ENCODE measurements at regions not wholly inside any gene's neighbourhood (a gene's known extent, or its start where the extent isn't known, plus 50 kb on each side); places are given as distances from the start of the nearest gene placed in this dataset.

- Mint-ChIP-seq H3K36me3 (ENCODE audit: low read depth) (no peaks in the 10 kb centered on the region), H3K4me3 (no peak overlapping the region), H3K9me3 (peaks cover 3% of the 10 kb centered on the region), H3K27me3 (ENCODE audit: low read depth) (peaks cover 10% of the 10 kb centered on the region), H3K4me1 (no peaks in the 10 kb centered on the region), H3K27ac (ENCODE audit: unreplicated experiment) (no peak overlapping the region)
- no peak for TF ChIP-seq CTCF (conservative IDR thresholded peaks at IDR 0.05)
- no peak for DNase-seq (ENCODE audit: low read depth, low spot score)
Observed at GRCh38 chr20:41978246-41978790, 360.1 kb upstream of the CHD6 start.

GRCh38 chr20:41969656-41970055 is 351.5 kb upstream of the CHD6 start:
- Mint-ChIP-seq H3K36me3 (ENCODE audit: low read depth) (no peaks in the 10 kb centered on the region), H3K27ac (ENCODE audit: unreplicated experiment) (no peak overlapping the region), H3K9me3 (peaks cover 6% of the 10 kb centered on the region), H3K4me3 (no peak overlapping the region), H3K4me1 (peaks cover 20% of the 10 kb centered on the region), H3K27me3 (ENCODE audit: low read depth) (no peaks in the 10 kb centered on the region)
- TF ChIP-seq CTCF (conservative IDR thresholded peaks at IDR 0.05): no peak
- DNase-seq (ENCODE audit: low read depth, low spot score): no peak

DNA sequence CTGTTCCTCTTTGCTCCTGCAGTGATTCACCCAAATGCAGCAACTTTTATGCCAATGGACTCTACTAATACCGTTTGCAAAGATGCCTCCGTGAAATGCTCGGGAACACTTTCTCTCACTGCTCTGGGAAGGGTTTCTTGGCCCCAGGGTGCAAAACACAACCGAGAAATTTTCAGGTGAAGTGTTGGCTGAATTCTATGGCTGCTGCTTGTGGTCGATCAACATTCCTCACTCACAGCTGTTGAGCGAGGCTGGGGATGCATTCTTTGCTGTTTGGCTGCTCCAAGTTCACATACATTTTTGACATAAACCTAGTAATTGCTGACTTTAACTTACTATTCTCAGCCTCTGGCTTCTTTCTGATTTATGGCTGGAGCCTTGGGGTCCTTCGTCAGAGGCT is 342.0 kb upstream of the CHD6 start:
- H3K27me3 Mint-ChIP-seq (ENCODE audit: low read depth): peaks cover 40% of the 10 kb centered on the region
- no peak overlapping the region for H3K4me3 Mint-ChIP-seq
- H3K27ac Mint-ChIP-seq (ENCODE audit: unreplicated experiment): no peak overlapping the region
- no peak for TF ChIP-seq CTCF (conservative IDR thresholded peaks at IDR 0.05)
- H3K36me3 Mint-ChIP-seq (ENCODE audit: low read depth): no peaks in the 10 kb centered on the region
- H3K9me3 Mint-ChIP-seq: no peaks in the 10 kb centered on the region
- no peaks in the 10 kb centered on the region for H3K4me1 Mint-ChIP-seq
- DNase-seq (ENCODE audit: low read depth, low spot score): no peak

DNA sequence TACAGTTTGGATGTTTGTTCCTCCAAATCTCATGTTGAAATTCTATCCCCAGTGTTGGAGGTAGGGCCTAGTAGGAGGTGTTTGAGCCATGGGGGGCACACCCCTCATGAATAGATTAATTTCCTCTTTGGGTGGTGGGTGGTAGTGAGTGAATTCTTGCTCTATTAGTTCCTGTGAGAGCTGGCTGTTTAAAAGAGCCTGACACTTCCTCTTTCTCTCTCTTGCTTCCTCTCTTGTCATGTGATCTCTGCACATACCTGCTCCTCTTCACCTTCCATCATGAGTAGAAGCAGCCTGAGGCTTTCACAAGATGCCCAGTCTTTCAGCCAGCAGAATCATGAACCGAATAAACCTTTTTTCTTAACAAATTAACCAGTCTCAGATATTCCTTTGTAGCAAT is 340.2 kb upstream of the CHD6 start:
- Mint-ChIP-seq H3K4me3 (no peak overlapping the region), H3K27me3 (ENCODE audit: low read depth) (peaks cover 51% of the 10 kb centered on the region), H3K36me3 (ENCODE audit: low read depth) (no peaks in the 10 kb centered on the region)

DNA sequence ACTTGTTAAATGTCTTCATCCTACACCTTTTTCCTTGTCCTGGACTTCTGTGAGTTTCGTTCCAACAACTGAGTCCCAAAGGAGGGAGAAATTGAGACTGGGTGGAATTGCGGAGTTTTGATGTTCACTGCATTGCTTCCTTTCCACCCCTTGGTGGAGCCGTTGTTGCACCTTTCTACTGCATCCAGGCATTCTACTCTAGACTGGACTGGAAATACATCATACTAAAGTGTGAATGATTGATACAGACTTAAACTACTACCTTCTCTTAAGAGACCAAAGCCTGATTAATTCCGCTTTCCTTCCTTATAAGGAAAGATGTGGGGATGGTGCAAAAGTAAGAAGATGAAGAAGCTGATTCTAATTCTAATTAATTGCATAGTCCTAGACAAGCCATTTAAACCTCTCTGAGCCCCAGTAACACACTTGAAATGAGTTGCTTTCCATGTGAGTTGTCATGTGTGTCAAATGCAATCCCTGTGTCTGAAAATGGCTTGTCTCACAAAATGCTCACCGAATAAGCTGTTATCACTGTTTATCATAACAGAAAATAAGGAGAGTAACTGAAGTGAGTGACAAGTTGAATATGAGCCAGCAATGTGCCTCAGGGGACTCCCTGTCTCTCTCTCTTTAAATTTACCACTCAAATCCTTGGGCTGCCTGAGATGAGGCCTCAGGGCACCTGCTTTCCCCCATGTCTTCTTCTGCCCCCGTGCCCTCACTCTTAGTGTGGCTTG is 338.3 kb upstream of the CHD6 start:
- H3K27ac Mint-ChIP-seq (ENCODE audit: unreplicated experiment): no peak overlapping the region
- H3K9me3 Mint-ChIP-seq: no peaks in the 10 kb centered on the region
- TF ChIP-seq CTCF (conservative IDR thresholded peaks at IDR 0.05): peak; percentile 78
- no peak overlapping the region for H3K4me3 Mint-ChIP-seq
- peaks cover 44% of the 10 kb centered on the region for H3K27me3 Mint-ChIP-seq (ENCODE audit: low read depth)
- no peak for DNase-seq (ENCODE audit: low read depth, low spot score)
- H3K36me3 Mint-ChIP-seq (ENCODE audit: low read depth): no peaks in the 10 kb centered on the region
- H3K4me1 Mint-ChIP-seq: no peaks in the 10 kb centered on the region

More for the DNA sequence above, 340.2 kb upstream of the CHD6 start:
- TF ChIP-seq CTCF (conservative IDR thresholded peaks at IDR 0.05): no peak
- no peak for DNase-seq (ENCODE audit: low read depth, low spot score)
- H3K4me1 Mint-ChIP-seq: no peaks in the 10 kb centered on the region
- no peaks in the 10 kb centered on the region for H3K9me3 Mint-ChIP-seq
- no peak overlapping the region for H3K27ac Mint-ChIP-seq (ENCODE audit: unreplicated experiment)
